ENCODE measurements at regions not wholly inside any gene's neighbourhood (a gene's known extent, or its start where the extent isn't known, plus 50 kb on each side); places are given as distances from the start of the nearest gene placed in this dataset.

- Histone ChIP-seq H3K27ac (ENCODE audit: insufficient read depth, low read length) (no peak overlapping the region), H3K36me3 (ENCODE audit: control insufficient read depth, insufficient read depth, low read length) (no peaks in the 10 kb centered on the region), H3K27me3 (ENCODE audit: control insufficient read depth, insufficient read depth, low read length) (no peaks in the 10 kb centered on the region), H3K9ac (ENCODE audit: insufficient read depth, low read length) (no peak overlapping the region), H3K4me1 (ENCODE audit: control insufficient read depth, extremely low read depth, insufficient read depth, low read length) (no peaks in the 10 kb centered on the region), H3K4me2 (ENCODE audit: extremely low read depth, insufficient read depth, low read length) (no peak overlapping the region), H3K4me3 (replicated peaks in 1 of 4; ENCODE audit: control extremely low read depth in 1 of 4, insufficient read depth in 1 of 4, low read depth in 3 of 4, low read length in 4 of 4) (no peak overlapping the region), H3K9me3 (ENCODE audit: control insufficient read depth, insufficient read depth, low read depth, low read length) (no peaks in the 10 kb centered on the region), H2AFZ (ENCODE audit: low read length) (no peak overlapping the region), H4K20me1 (ENCODE audit: control insufficient read depth, extremely low read depth, insufficient read depth, low read length) (no peaks in the 10 kb centered on the region), H3K79me2 (ENCODE audit: control insufficient read depth, insufficient read depth, low read length) (no peaks in the 10 kb centered on the region)
- no peak for TF ChIP-seq CTCF (conservative IDR thresholded peaks at IDR 0.05 in 1 of 2, IDR thresholded peaks at IDR 0.05 in 1 of 2; ENCODE audit: low read depth in 1 of 2, low read length in 2 of 2)
- TF ChIP-seq EZH2 (IDR thresholded peaks at IDR 0.05; ENCODE audit: low read length, missing control alignments): no peak
- DNase-seq (ENCODE audit: low read depth in 2 of 2): no peak
These were observed 461.9 kb upstream of the HS6ST1 start for GRCh38 chr2:128780434-128781080.

DNA sequence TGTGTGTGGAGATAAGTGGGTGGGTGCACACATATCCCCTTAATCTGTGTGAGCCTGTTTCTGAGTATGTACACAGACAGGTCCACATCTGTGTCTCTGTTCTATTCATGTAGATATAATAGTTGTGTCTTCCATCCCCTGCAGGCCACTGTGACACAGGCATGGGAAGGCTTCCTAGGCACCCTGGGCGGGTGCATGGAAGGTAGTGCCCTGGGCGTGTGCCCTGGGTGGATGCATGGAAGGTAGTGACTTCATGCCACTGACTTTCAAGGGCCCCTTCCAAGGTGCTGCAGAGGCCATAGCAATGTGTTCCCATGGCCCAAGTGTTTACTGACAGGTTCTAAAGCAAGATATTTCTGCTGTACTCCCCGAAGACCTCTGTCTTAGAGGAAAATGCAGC lies 462.5 kb upstream of the HS6ST1 start:
- Histone ChIP-seq H3K27me3 (ENCODE audit: control insufficient read depth, insufficient read depth, low read length) (no peaks in the 10 kb centered on the region), H3K36me3 (ENCODE audit: control insufficient read depth, insufficient read depth, low read length) (no peaks in the 10 kb centered on the region), H2AFZ (ENCODE audit: low read length) (no peak overlapping the region), H3K9me3 (ENCODE audit: control insufficient read depth, insufficient read depth, low read depth, low read length) (no peaks in the 10 kb centered on the region), H3K4me2 (ENCODE audit: extremely low read depth, insufficient read depth, low read length) (no peak overlapping the region), H3K27ac (ENCODE audit: insufficient read depth, low read length) (no peak overlapping the region), H3K79me2 (ENCODE audit: control insufficient read depth, insufficient read depth, low read length) (no peaks in the 10 kb centered on the region), H3K4me3 (replicated peaks in 1 of 4; ENCODE audit: control extremely low read depth in 1 of 4, insufficient read depth in 1 of 4, low read depth in 3 of 4, low read length in 4 of 4) (no peak overlapping the region), H3K9ac (ENCODE audit: insufficient read depth, low read length) (no peak overlapping the region), H3K4me1 (ENCODE audit: control insufficient read depth, extremely low read depth, insufficient read depth, low read length) (no peaks in the 10 kb centered on the region), H4K20me1 (ENCODE audit: control insufficient read depth, extremely low read depth, insufficient read depth, low read length) (no peaks in the 10 kb centered on the region)
- no peak for DNase-seq (ENCODE audit: low read depth in 2 of 2)
- TF ChIP-seq EZH2 (IDR thresholded peaks at IDR 0.05; ENCODE audit: low read length, missing control alignments) (no peak), CTCF (conservative IDR thresholded peaks at IDR 0.05 in 1 of 2, IDR thresholded peaks at IDR 0.05 in 1 of 2; ENCODE audit: low read depth in 1 of 2, low read length in 2 of 2) (no peak)

- H3K79me2 ChIP-seq (ENCODE audit: control insufficient read depth, insufficient read depth, low read length): no peaks in the 10 kb centered on the region
- no peak for TF ChIP-seq EZH2 (IDR thresholded peaks at IDR 0.05; ENCODE audit: low read length, missing control alignments)
- TF ChIP-seq CTCF (conservative IDR thresholded peaks at IDR 0.05 in 1 of 2, IDR thresholded peaks at IDR 0.05 in 1 of 2; ENCODE audit: low read depth in 1 of 2, low read length in 2 of 2): no peak
These were observed 463.1 kb upstream of the HS6ST1 start for GRCh38 chr2:128781585-128782385.

More at GRCh38 chr2:128781585-128782385, 463.1 kb upstream of the HS6ST1 start:
- DNase-seq (ENCODE audit: low read depth in 2 of 2): no peak
- no peak overlapping the region for H3K27ac ChIP-seq (ENCODE audit: insufficient read depth, low read length)
- H2AFZ ChIP-seq (ENCODE audit: low read length): no peak overlapping the region
- no peak overlapping the region for H3K4me2 ChIP-seq (ENCODE audit: extremely low read depth, insufficient read depth, low read length)
- H4K20me1 ChIP-seq (ENCODE audit: control insufficient read depth, extremely low read depth, insufficient read depth, low read length): no peaks in the 10 kb centered on the region
- no peak overlapping the region for H3K4me3 ChIP-seq (replicated peaks in 1 of 4; ENCODE audit: control extremely low read depth in 1 of 4, insufficient read depth in 1 of 4, low read depth in 3 of 4, low read length in 4 of 4)
- H3K36me3 ChIP-seq (ENCODE audit: control insufficient read depth, insufficient read depth, low read length): no peaks in the 10 kb centered on the region
- H3K27me3 ChIP-seq (ENCODE audit: control insufficient read depth, insufficient read depth, low read length): no peaks in the 10 kb centered on the region
- H3K4me1 ChIP-seq (ENCODE audit: control insufficient read depth, extremely low read depth, insufficient read depth, low read length): no peaks in the 10 kb centered on the region
- H3K9ac ChIP-seq (ENCODE audit: insufficient read depth, low read length): no peak overlapping the region
- H3K9me3 ChIP-seq (ENCODE audit: control insufficient read depth, insufficient read depth, low read depth, low read length): no peaks in the 10 kb centered on the region
